OCI-LY7 (cell line): ENCODE measurements at regions not wholly inside any gene's neighbourhood (a gene's known extent, or its start where the extent isn't known, plus 50 kb on each side); places are given as distances from the start of the nearest gene placed in this dataset.

Source experiments
- BruUV-seq: library from RNA; stranded (reverse); fragments of 400-500 nt; replicated peaks from 2 replicates; lab custom pipeline; 2021; lab: Mats Ljungman, UMichigan
- CTCF ChIA-PET: fragments of 300-600 bp; sonication (Branson Sonifier 250); formaldehyde crosslinking; loops from one replicate; lab custom pipeline; 2022; ENCODE audit warnings: antibody characterized with exemption; ENCODE audit not compliant: unreplicated experiment; lab: Charles Lee
- POLR2A ChIA-PET: fragments of 300-600 bp; sonication (Branson Sonifier 250); formaldehyde crosslinking; loops from one replicate; lab custom pipeline; 2022; ENCODE audit warnings: antibody characterized with exemption; lab: Charles Lee
- DNase-seq: peaks from one replicate; pipeline ENCODE4 v3.0.0-alpha.2; 2015; ENCODE audit warnings: low spot score
- H2AFZ ChIP-seq: fragments of 200-600 bp; sonication (generic), shearing (Covaris generic); 2 replicates; pipeline ENCODE4 v1.6.1; 2014; ENCODE audit warnings: mild to moderate bottlenecking, antibody characterized with exemption, low read length, moderate library complexity
- H3K27ac ChIP-seq: fragments of 200-600 bp; sonication (generic); 2 replicates; pipeline ENCODE4 v1.5.1; 2014; ENCODE audit warnings: mixed run types, low read depth, mild to moderate bottlenecking, moderate library complexity, low read length, inconsistent platforms; ENCODE audit not compliant: poor library complexity, severe bottlenecking
- H3K36me3 ChIP-seq: fragments of 200-600 bp; sonication (generic); 2 replicates; pipeline ENCODE4 v1.6.1; 2014; ENCODE audit warnings: mild to moderate bottlenecking, antibody characterized with exemption, low read length, moderate library complexity, mixed read lengths; ENCODE audit not compliant: insufficient read depth
- H3K4me1 ChIP-seq: fragments of 200-600 bp; sonication (generic); 2 replicates; pipeline ENCODE4 v1.5.1; 2014; ENCODE audit warnings: mild to moderate bottlenecking, low read length; ENCODE audit not compliant: insufficient read depth, poor library complexity, severe bottlenecking
- H3K4me2 ChIP-seq: fragments of 200-600 bp; sonication (generic); 2 replicates; pipeline ENCODE4 v1.6.1; 2014; ENCODE audit warnings: mild to moderate bottlenecking, low read length
- H3K4me3 ChIP-seq: fragments of 200-600 bp; sonication (generic); 2 replicates; pipeline ENCODE4 v1.5.1; 2014; ENCODE audit warnings: mild to moderate bottlenecking, low read depth, low read length; ENCODE audit not compliant: poor library complexity, severe bottlenecking
- H3K79me2 ChIP-seq: fragments of 200-600 bp; sonication (generic); 2 replicates; pipeline ENCODE4 v1.6.1; 2016; ENCODE audit warnings: low read depth, mild to moderate bottlenecking, low read length, moderate library complexity, mixed read lengths; ENCODE audit not compliant: insufficient read depth
- H3K9me2 ChIP-seq: fragments of 200-600 bp; sonication (generic); 2 replicates; pipeline ENCODE4 v1.6.1; 2016; ENCODE audit warnings: mild to moderate bottlenecking, low read length, mixed read lengths; ENCODE audit not compliant: insufficient read depth
- H3K9me3 ChIP-seq: fragments of 200-600 bp; sonication (generic); 2 replicates; pipeline ENCODE4 v1.6.1; 2014; ENCODE audit warnings: mild to moderate bottlenecking, mixed run types, low read length, mixed read lengths
- H4K20me1 ChIP-seq: fragments of 200-600 bp; sonication (generic); 2 replicates; pipeline ENCODE4 v1.6.1; 2014; ENCODE audit warnings: mild to moderate bottlenecking, antibody characterized with exemption, low read length, moderate library complexity, mixed read lengths; ENCODE audit not compliant: insufficient read depth
- EZH2phosphoT487 ChIP-seq: fragments of 200-600 bp; sonication (generic); IDR thresholded peaks from 2 replicates; pipeline ENCODE4 v1.6.1; 2018; ENCODE audit warnings: low read depth, borderline replicate concordance, mild to moderate bottlenecking, mixed run types, antibody characterized with exemption, low read length, moderate library complexity, mixed read lengths
- intact Hi-C: fragments of 100-400 bp; cut with micrococcal nuclease; formaldehyde crosslinking; loops from one replicate; pipeline ENCODE4 v1.10.0; 2022; ENCODE audit not compliant: unreplicated experiment
- TF ChIP-seq, protein P1 (sequence below): fragments of 200-600 bp; sonication (generic); conservative IDR thresholded peaks from 2 replicates; pipeline ENCODE4 v1.5.1; 2014; ENCODE audit warnings: mild to moderate bottlenecking, antibody characterized with exemption, low read length, moderate library complexity, mixed read lengths

DNA sequence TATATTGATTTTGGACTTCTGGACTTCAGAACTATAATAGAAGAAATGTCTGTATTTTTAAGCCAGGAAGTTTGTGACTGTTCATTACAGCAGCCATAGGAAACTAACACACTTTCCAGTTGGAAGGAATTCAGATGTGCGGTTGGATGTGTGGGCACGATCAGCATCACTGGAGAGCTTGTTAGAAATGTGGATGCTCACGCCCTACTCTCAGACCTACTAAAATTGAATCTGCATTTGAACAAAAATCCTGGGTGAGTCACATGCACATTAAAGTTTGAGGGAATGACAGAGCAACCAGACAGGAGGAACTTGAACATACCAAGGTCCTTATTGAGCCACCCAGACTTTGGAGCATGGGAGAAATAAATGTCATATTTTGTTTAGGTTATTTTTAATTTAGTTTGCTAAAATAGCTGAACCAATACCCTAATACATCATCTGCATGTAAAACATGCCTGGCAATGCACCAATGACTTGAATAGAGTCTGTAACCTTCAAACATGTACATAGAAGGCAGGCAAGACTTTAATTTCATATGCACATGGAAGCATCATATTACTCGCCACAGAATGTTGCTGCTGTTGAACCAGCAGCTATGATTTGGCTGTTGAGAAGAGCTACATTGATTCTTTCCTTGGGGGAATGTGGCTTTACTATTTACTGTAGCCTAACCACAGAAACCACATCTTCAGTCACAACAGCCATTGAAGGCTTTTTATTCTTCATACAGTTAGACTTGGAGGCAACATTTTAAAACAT lies 346.2 kb downstream of the BARHL2 start:
- no peak overlapping the region for H3K4me3 ChIP-seq
- no peaks in the 10 kb centered on the region for H4K20me1 ChIP-seq
- no peaks in the 10 kb centered on the region for H3K36me3 ChIP-seq
- H3K4me1 ChIP-seq: no peaks in the 10 kb centered on the region
- CTCF ChIA-PET: no interaction called here
- no peak overlapping the region for H2AFZ ChIP-seq
- no peaks in the 10 kb centered on the region for H3K9me2 ChIP-seq
- no peak overlapping the region for H3K4me2 ChIP-seq
- BruUV-seq: no TSS peak
- POLR2A ChIA-PET: interaction anchor here (0.8 kb wide), 1 partner anchor 150 kb away, joined by 4 read pairs; no protein-coding TSS in a partner anchor
- no peaks in the 10 kb centered on the region for H3K79me2 ChIP-seq
- no peak for DNase-seq
- H3K9me3 ChIP-seq: no peaks in the 10 kb centered on the region
- intact Hi-C loops: no loop called here
- TF ChIP-seq EZH2phosphoT487: no peak
- TF ChIP-seq, protein P1, sequence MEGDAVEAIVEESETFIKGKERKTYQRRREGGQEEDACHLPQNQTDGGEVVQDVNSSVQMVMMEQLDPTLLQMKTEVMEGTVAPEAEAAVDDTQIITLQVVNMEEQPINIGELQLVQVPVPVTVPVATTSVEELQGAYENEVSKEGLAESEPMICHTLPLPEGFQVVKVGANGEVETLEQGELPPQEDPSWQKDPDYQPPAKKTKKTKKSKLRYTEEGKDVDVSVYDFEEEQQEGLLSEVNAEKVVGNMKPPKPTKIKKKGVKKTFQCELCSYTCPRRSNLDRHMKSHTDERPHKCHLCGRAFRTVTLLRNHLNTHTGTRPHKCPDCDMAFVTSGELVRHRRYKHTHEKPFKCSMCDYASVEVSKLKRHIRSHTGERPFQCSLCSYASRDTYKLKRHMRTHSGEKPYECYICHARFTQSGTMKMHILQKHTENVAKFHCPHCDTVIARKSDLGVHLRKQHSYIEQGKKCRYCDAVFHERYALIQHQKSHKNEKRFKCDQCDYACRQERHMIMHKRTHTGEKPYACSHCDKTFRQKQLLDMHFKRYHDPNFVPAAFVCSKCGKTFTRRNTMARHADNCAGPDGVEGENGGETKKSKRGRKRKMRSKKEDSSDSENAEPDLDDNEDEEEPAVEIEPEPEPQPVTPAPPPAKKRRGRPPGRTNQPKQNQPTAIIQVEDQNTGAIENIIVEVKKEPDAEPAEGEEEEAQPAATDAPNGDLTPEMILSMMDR: no peak
- no peak overlapping the region for H3K27ac ChIP-seq

DNA sequence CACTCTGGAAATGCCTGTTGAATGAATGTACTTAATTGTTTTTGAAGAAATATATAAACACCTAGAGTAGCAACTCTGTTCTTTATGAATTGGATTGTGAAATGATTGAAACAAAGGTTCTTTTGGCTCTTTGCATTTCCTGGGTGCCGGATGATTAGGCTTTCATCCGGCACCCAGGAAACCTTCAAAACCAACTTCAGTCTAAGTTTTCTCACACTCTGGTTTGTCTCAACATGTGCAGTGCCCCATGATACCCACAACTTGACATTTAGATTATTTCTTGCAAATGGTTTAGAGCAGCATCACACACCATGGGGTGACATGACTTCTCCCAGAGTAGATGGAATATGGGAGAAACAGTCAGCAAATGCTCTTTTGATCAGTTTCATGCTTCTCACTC lies 354.9 kb downstream of the BARHL2 start:
- BruUV-seq: no TSS peak
- no peaks in the 10 kb centered on the region for H3K36me3 ChIP-seq
- TF ChIP-seq EZH2phosphoT487: no peak
- TF ChIP-seq, protein P1: no peak
- POLR2A ChIA-PET: no interaction called here
- H4K20me1 ChIP-seq: no peaks in the 10 kb centered on the region
- H3K9me3 ChIP-seq: no peaks in the 10 kb centered on the region
- H2AFZ ChIP-seq: no peak overlapping the region
- no peaks in the 10 kb centered on the region for H3K9me2 ChIP-seq
- CTCF ChIA-PET: no interaction called here
- DNase-seq: no peak
- H3K4me2 ChIP-seq: no peak overlapping the region
- no peaks in the 10 kb centered on the region for H3K4me1 ChIP-seq
- no peak overlapping the region for H3K4me3 ChIP-seq
- no peaks in the 10 kb centered on the region for H3K79me2 ChIP-seq
- intact Hi-C loops: no loop called here
- no peak overlapping the region for H3K27ac ChIP-seq

DNA sequence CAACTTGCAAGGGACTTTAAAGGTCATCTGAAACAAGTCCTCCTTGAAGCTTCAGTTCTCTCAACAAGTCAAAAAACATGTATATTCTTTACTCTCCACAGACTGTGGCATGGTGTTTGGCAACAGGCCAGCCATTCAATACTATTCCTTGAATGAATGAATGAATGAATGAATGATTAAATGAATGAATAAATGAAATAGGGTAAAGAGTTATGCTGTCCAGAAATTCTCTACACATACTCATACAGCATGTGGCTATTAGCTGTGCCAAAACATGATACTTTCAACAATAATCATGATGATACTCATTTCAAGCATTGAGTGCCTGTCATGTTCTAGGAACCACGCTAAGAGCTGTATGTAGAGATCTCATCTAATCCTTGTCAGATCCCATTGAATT lies 356.1 kb downstream of the BARHL2 start:
- Histone ChIP-seq H3K4me1 (no peaks in the 10 kb centered on the region), H3K36me3 (no peaks in the 10 kb centered on the region), H3K27ac (no peak overlapping the region), H2AFZ (no peak overlapping the region), H3K4me2 (no peak overlapping the region), H3K79me2 (no peaks in the 10 kb centered on the region), H3K9me3 (no peaks in the 10 kb centered on the region), H3K9me2 (no peaks in the 10 kb centered on the region), H4K20me1 (no peaks in the 10 kb centered on the region), H3K4me3 (no peak overlapping the region)
- intact Hi-C loops: no loop called here
- TF ChIP-seq, protein P1: no peak
- TF ChIP-seq EZH2phosphoT487: no peak
- CTCF ChIA-PET: no interaction called here
- POLR2A ChIA-PET: no interaction called here
- no TSS peak for BruUV-seq
- DNase-seq: no peak
